ENCODE measurements at regions not wholly inside any gene's neighbourhood (a gene's known extent, or its start where the extent isn't known, plus 50 kb on each side); places are given as distances from the start of the nearest gene placed in this dataset.

DNA sequence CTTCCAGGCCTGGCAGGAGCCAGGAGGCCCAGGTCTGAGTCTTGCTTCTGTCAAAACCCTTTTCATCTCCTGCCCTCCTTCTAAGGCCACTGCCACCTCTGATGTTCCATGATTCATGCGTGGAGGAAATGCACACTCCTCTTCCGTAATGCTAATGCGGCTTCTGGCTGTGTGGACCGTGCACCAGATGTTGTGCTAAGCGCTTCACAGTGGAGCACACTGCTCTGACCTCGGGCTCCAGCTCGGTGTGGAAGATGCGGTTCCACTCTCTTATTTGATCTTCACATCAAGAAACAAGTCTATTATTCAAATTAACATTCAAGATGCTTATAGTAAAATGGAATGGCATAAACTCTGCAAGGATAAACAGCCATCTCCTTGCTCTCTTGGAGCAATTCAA, 629.2 kb downstream of the UQCRFS1 start:
- TF ChIP-seq, protein P1, sequence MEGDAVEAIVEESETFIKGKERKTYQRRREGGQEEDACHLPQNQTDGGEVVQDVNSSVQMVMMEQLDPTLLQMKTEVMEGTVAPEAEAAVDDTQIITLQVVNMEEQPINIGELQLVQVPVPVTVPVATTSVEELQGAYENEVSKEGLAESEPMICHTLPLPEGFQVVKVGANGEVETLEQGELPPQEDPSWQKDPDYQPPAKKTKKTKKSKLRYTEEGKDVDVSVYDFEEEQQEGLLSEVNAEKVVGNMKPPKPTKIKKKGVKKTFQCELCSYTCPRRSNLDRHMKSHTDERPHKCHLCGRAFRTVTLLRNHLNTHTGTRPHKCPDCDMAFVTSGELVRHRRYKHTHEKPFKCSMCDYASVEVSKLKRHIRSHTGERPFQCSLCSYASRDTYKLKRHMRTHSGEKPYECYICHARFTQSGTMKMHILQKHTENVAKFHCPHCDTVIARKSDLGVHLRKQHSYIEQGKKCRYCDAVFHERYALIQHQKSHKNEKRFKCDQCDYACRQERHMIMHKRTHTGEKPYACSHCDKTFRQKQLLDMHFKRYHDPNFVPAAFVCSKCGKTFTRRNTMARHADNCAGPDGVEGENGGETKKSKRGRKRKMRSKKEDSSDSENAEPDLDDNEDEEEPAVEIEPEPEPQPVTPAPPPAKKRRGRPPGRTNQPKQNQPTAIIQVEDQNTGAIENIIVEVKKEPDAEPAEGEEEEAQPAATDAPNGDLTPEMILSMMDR (IDR thresholded peaks at IDR 0.05; ENCODE audit: unreplicated experiment), result no peak
- H3K27ac Mint-ChIP-seq (ENCODE audit: unreplicated experiment), result no peak overlapping the region
- intact Hi-C loops (cut with micrococcal nuclease; ENCODE audit: unreplicated experiment), result no loop called here
- peaks cover 2% of the 10 kb centered on the region for H3K9me3 Mint-ChIP-seq (ENCODE audit: low read depth, unreplicated experiment)
- no peak for DNase-seq
- no peak overlapping the region for H3K4me3 Mint-ChIP-seq (ENCODE audit: low read depth, unreplicated experiment)
- H3K36me3 Mint-ChIP-seq (ENCODE audit: insufficient read depth, unreplicated experiment), result no peaks in the 10 kb centered on the region
- no peaks in the 10 kb centered on the region for H3K4me1 Mint-ChIP-seq (ENCODE audit: low read depth, unreplicated experiment)
- H3K27me3 Mint-ChIP-seq (ENCODE audit: unreplicated experiment), result no peaks in the 10 kb centered on the region
- no TSS peak for BruUV-seq (replicated peaks)
- CTCF ChIA-PET, result no interaction called here

DNA sequence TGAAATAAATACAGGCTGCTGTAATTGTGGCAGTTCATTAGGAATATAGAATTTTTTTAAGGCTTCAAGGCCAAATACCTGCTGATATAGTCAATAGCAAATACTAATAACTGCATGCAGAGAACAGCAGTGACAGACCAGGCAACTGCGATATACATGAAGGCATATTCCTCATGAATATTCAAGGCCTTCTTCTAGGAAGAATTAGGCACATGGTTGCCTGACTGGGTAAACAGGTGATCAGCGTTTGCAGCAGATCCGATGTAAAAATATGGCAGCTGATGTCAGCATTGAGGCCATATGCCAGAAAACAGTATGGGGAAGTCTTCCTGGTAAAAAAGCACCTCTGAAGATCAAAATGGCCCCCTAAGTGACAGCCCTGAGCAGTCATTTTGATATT, 629.7 kb downstream of the UQCRFS1 start:
- Mint-ChIP-seq H3K4me3 (ENCODE audit: low read depth, unreplicated experiment) (no peak overlapping the region), H3K36me3 (ENCODE audit: insufficient read depth, unreplicated experiment) (no peaks in the 10 kb centered on the region), H3K9me3 (ENCODE audit: low read depth, unreplicated experiment) (peaks cover 2% of the 10 kb centered on the region), H3K27me3 (ENCODE audit: unreplicated experiment) (no peaks in the 10 kb centered on the region), H3K4me1 (ENCODE audit: low read depth, unreplicated experiment) (no peaks in the 10 kb centered on the region), H3K27ac (ENCODE audit: unreplicated experiment) (no peak overlapping the region)
- no peak for DNase-seq
- CTCF ChIA-PET, result no interaction called here
- BruUV-seq (replicated peaks), result no TSS peak
- intact Hi-C loops (cut with micrococcal nuclease; ENCODE audit: unreplicated experiment), result no loop called here
- TF ChIP-seq, protein P1 (IDR thresholded peaks at IDR 0.05; ENCODE audit: unreplicated experiment), result no peak

DNA sequence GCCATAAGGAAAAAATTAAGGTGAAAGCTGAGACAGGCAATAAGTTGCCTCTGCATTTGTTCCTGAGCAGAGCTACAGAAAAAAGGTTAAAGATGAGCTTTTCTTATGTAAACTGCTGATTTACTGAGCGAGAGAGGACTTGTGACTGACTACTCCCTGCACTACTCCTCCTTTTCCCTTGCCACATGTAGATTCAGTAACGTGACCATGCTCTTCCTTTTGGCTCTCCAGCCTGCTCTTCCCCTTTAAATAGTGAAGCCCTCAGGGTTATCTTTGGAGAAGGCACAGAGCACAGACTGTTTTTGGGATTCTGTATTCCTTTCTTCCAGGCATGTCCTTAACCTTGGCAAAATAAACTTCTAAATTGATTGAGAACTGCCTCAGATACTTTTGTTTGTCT, 630.2 kb downstream of the UQCRFS1 start:
- TF ChIP-seq, protein P1 (IDR thresholded peaks at IDR 0.05; ENCODE audit: unreplicated experiment), result no peak
- no peaks in the 10 kb centered on the region for H3K27me3 Mint-ChIP-seq (ENCODE audit: unreplicated experiment)
- intact Hi-C loops (cut with micrococcal nuclease; ENCODE audit: unreplicated experiment), result no loop called here
- DNase-seq, result no peak
- no peak overlapping the region for H3K27ac Mint-ChIP-seq (ENCODE audit: unreplicated experiment)
- CTCF ChIA-PET, result interaction anchor here (0.7 kb wide), 1 partner anchor 1016 kb away, joined by 4 read pairs; no protein-coding TSS in a partner anchor
- BruUV-seq (replicated peaks), result no TSS peak
- peaks cover 2% of the 10 kb centered on the region for H3K9me3 Mint-ChIP-seq (ENCODE audit: low read depth, unreplicated experiment)
- no peaks in the 10 kb centered on the region for H3K4me1 Mint-ChIP-seq (ENCODE audit: low read depth, unreplicated experiment)
- H3K36me3 Mint-ChIP-seq (ENCODE audit: insufficient read depth, unreplicated experiment), result no peaks in the 10 kb centered on the region
- H3K4me3 Mint-ChIP-seq (ENCODE audit: low read depth, unreplicated experiment), result no peak overlapping the region

DNA sequence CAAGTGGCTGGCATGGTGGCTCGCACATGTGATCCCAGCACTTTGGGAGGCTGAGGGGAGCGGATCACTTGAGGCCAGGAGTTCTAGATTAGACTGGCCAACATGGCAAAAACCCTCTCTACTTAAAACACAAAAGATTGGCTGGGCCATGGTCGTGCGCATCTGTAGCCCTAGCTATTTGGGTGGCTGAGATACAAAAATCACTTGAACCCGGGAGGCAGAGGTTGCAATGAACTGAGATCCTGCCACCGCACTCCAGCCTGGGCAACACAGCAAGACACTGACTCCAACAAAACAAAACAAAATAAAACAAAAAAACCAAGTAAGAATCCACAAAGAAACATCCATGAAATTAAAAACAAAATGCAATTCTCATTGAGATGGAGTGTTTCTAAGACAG, 630.6 kb downstream of the UQCRFS1 start:
- CTCF ChIA-PET, result interaction anchor here (0.7 kb wide), 1 partner anchor 1017 kb away, joined by 4 read pairs; no protein-coding TSS in a partner anchor
- Mint-ChIP-seq H3K4me3 (ENCODE audit: low read depth, unreplicated experiment) (no peak overlapping the region), H3K4me1 (ENCODE audit: low read depth, unreplicated experiment) (no peaks in the 10 kb centered on the region), H3K27me3 (ENCODE audit: unreplicated experiment) (no peaks in the 10 kb centered on the region), H3K36me3 (ENCODE audit: insufficient read depth, unreplicated experiment) (no peaks in the 10 kb centered on the region), H3K9me3 (ENCODE audit: low read depth, unreplicated experiment) (peaks cover 2% of the 10 kb centered on the region), H3K27ac (ENCODE audit: unreplicated experiment) (no peak overlapping the region)
- BruUV-seq (replicated peaks), result no TSS peak
- DNase-seq, result no peak
- TF ChIP-seq, protein P1 (IDR thresholded peaks at IDR 0.05; ENCODE audit: unreplicated experiment), result no peak
- intact Hi-C loops (cut with micrococcal nuclease; ENCODE audit: unreplicated experiment), result no loop called here

DNA sequence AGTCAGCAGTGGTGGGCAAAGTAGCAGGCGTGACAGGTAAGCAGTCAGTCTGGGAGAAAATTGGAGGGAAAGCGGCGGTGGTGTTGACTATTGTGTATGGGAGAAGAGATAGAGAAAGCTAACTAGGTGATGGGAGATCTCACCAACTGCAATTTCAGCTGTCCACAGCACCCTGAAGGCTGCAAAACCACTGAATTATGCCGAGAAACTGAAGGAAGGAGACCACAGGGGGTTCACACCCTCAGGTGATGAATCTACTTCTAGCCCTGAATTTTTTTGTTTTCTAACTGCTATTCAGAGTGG, 631.5 kb downstream of the UQCRFS1 start:
- Mint-ChIP-seq H3K4me3 (ENCODE audit: low read depth, unreplicated experiment) (no peak overlapping the region), H3K27ac (ENCODE audit: unreplicated experiment) (no peak overlapping the region), H3K27me3 (ENCODE audit: unreplicated experiment) (no peaks in the 10 kb centered on the region), H3K36me3 (ENCODE audit: insufficient read depth, unreplicated experiment) (no peaks in the 10 kb centered on the region), H3K4me1 (ENCODE audit: low read depth, unreplicated experiment) (no peaks in the 10 kb centered on the region), H3K9me3 (ENCODE audit: low read depth, unreplicated experiment) (peaks cover 4% of the 10 kb centered on the region)
- DNase-seq, result no peak
- CTCF ChIA-PET, result no interaction called here
- TF ChIP-seq, protein P1 (IDR thresholded peaks at IDR 0.05; ENCODE audit: unreplicated experiment), result no peak
- no TSS peak for BruUV-seq (replicated peaks)
- intact Hi-C loops (cut with micrococcal nuclease; ENCODE audit: unreplicated experiment), result no loop called here

All from Calu3 (cell line).